B cell (primary cell): ENCODE measurements at regions not wholly inside any gene's neighbourhood (a gene's known extent, or its start where the extent isn't known, plus 50 kb on each side); places are given as distances from the start of the nearest gene placed in this dataset.

Experiments used
- ATAC-seq: fragments of 200-7000 bp; cut with Tn5 transposase; one replicate; pipeline ENCODE4 v1.10.0; 2021; ENCODE audit warnings: low read depth, mild to moderate bottlenecking, moderate number of reproducible peaks, moderate library complexity
- CTCF ChIA-PET: fragments of 350-600 bp; sonication (Branson Sonifier 250); formaldehyde crosslinking; loops from one replicate; lab custom pipeline; 2021; ENCODE audit warnings: antibody characterized with exemption, inconsistent platforms; lab: Charles Lee
- POLR2A ChIA-PET: fragments of 350-600 bp; sonication (Branson Sonifier 250); formaldehyde crosslinking; loops from one replicate; lab custom pipeline; 2021; ENCODE audit warnings: antibody characterized with exemption; lab: Charles Lee
- DNase-seq: peaks from one replicate; pipeline ENCODE4 v3.0.0; 2013
- H2AFZ ChIP-seq: 2 replicates; pipeline ENCODE4 v1.6.1; 2012; ENCODE audit warnings: mild to moderate bottlenecking, low read depth, low read length; ENCODE audit not compliant: insufficient read depth, poor library complexity, severe bottlenecking
- H3K27ac ChIP-seq, 2 donors: 1 replicate in 1 of 2; 2 replicates in 1 of 2; pipeline ENCODE4 v1.5.1; 2012 to 2013; ENCODE audit warnings: low read length in 2 of 2, mild to moderate bottlenecking in 2 of 2, moderate library complexity in 1 of 2
- H3K27me3 ChIP-seq, 4 experiments: fragments of 200-600 bp in 1 of 4; sonication (generic) in 1 of 4; replicated peaks in 1 of 4; 1 replicate in 2 of 4; 2 replicates in 2 of 4; pipeline versions ENCODE4 v1.6.1 to v1.7.0; 2013 to 2016; ENCODE audit warnings: low read length in 3 of 4, mild to moderate bottlenecking in 2 of 4, mixed read lengths in 1 of 4, moderate library complexity in 1 of 4; ENCODE audit not compliant: insufficient read depth in 4 of 4, control insufficient read depth in 3 of 4; ENCODE audit errors: control extremely low read depth in 1 of 4
- H3K36me3 ChIP-seq, 2 experiments: replicated peaks in 1 of 2; 1 replicate in 1 of 2; 2 replicates in 1 of 2; pipeline versions ENCODE4 v1.6.1 to v1.7.1; 2013; ENCODE audit warnings: low read length in 1 of 2; ENCODE audit not compliant: insufficient read depth in 2 of 2, control insufficient read depth in 1 of 2; ENCODE audit errors: control extremely low read depth in 1 of 2, extremely low read depth in 1 of 2
- H3K4me1 ChIP-seq, 2 donors: fragments of 200-600 bp in 1 of 2; sonication (generic) in 1 of 2; 1 replicate in 1 of 2; 2 replicates in 1 of 2; pipeline versions ENCODE4 v1.5.1 to v1.6.1; 2013 to 2017; ENCODE audit warnings: low read length in 2 of 2; ENCODE audit not compliant: control insufficient read depth in 2 of 2, insufficient read depth in 2 of 2
- H3K4me2 ChIP-seq: replicated peaks from 2 replicates; pipeline ENCODE3; 2012; ENCODE audit warnings: mild to moderate bottlenecking, low read depth, low read length; ENCODE audit not compliant: poor library complexity, severe bottlenecking
- H3K4me3 ChIP-seq, 5 experiments: fragments of 200-600 bp in 1 of 5; sonication (generic) in 1 of 5; 1 replicate in 3 of 5; 2 replicates in 2 of 5; pipeline versions ENCODE4 v1.5.1 to v1.7.0; 2011 to 2016; ENCODE audit warnings: low read length in 4 of 5, mild to moderate bottlenecking in 4 of 5, low read depth in 2 of 5, control low read depth in 1 of 5, moderate library complexity in 1 of 5; ENCODE audit not compliant: insufficient read depth in 1 of 5; ENCODE audit errors: control extremely low read depth in 1 of 5, extremely low read depth in 1 of 5
- H3K79me2 ChIP-seq: fragments of 200-600 bp; sonication (generic); one replicate; pipeline ENCODE4 v1.6.0; 2016; ENCODE audit warnings: low read length; ENCODE audit not compliant: control insufficient read depth, insufficient read depth
- H3K9ac ChIP-seq: fragments of 200-600 bp; sonication (generic); 2 replicates; pipeline ENCODE4 v1.6.1; 2017; ENCODE audit warnings: mild to moderate bottlenecking, low read length, moderate library complexity
- H3K9me3 ChIP-seq, 3 donors: one replicate each; pipeline versions ENCODE4 v1.6.1 to v1.7.1; 2013; ENCODE audit warnings: low read length in 2 of 3; ENCODE audit not compliant: control insufficient read depth in 2 of 3, insufficient read depth in 1 of 3; ENCODE audit errors: control extremely low read depth in 1 of 3
- H4K20me1 ChIP-seq: 2 replicates; pipeline ENCODE4 v1.6.0; 2012; ENCODE audit warnings: mild to moderate bottlenecking, low read length; ENCODE audit not compliant: insufficient read depth, control insufficient read depth, poor library complexity, severe bottlenecking
- H3K27ac Mint-ChIP-seq: one replicate; pipeline ENCODE4 v1.8.0; 2021; ENCODE audit warnings: mixed read lengths
- H3K27me3 Mint-ChIP-seq: one replicate; pipeline ENCODE4 v1.8.0; 2021; ENCODE audit warnings: mixed read lengths
- H3K4me1 Mint-ChIP-seq: one replicate; pipeline ENCODE4 v1.8.0; 2021; ENCODE audit warnings: mixed read lengths
- H3K4me3 Mint-ChIP-seq: one replicate; pipeline ENCODE4 v1.8.0; 2021; ENCODE audit warnings: mixed read lengths
- H3K9me3 Mint-ChIP-seq: one replicate; pipeline ENCODE4 v1.8.0; 2022; ENCODE audit warnings: mixed read lengths; ENCODE audit not compliant: insufficient read depth
- CTCF ChIP-seq: fragments of 200-600 bp; IDR thresholded peaks from one replicate; pipeline ENCODE4 v1.8.0; 2022; ENCODE audit warnings: antibody characterized with exemption, mild to moderate bottlenecking
- EZH2 ChIP-seq: IDR thresholded peaks from 2 replicates; pipeline ENCODE4 v1.6.1; 2012; ENCODE audit warnings: borderline replicate concordance, low read depth, mild to moderate bottlenecking, moderate library complexity, low read length; ENCODE audit not compliant: insufficient read depth, poor library complexity, severe bottlenecking
- WGBS: methylation state at CpG from one replicate; pipeline ENCODE4 v1.1.5; 2013; ENCODE audit warnings: missing lambda C conversion rate; ENCODE audit not compliant: insufficient coverage; 5-methylcytosine and 5-hydroxymethylcytosine counted together
- intact Hi-C: fragments of 100-400 bp; cut with micrococcal nuclease; formaldehyde crosslinking; loops from one replicate; pipeline ENCODE4 v1.10.0; 2022

GRCh38 chr1:208975456-208975855, 608.1 kb upstream of the CAMK1G start:
- no peak overlapping the region for H2AFZ ChIP-seq
- ChIA-PET POLR2A (no interaction called here), CTCF (no interaction called here)
- no peak overlapping the region for H3K9ac ChIP-seq
- Mint-ChIP-seq H3K27ac (no peak overlapping the region), H3K4me1 (no peaks in the 10 kb centered on the region), H3K4me3 (no peak overlapping the region), H3K27me3 (no peaks in the 10 kb centered on the region), H3K9me3 (no peaks in the 10 kb centered on the region)
- no peaks in the 10 kb centered on the region for H3K4me1 ChIP-seq
- no peaks in the 10 kb centered on the region for H3K79me2 ChIP-seq
- DNase-seq (no peak), ATAC-seq (no peak)
- H3K27ac ChIP-seq = no peak overlapping the region
- no peak for TF ChIP-seq CTCF
- no peak for TF ChIP-seq EZH2
- intact Hi-C loops = no loop called here
- no peak overlapping the region for H3K4me3 ChIP-seq
- H4K20me1 ChIP-seq = no peaks in the 10 kb centered on the region
- WGBS = 100% methylated on average over 1 of the region's 2 CpGs
- H3K9me3 ChIP-seq = no peaks in the 10 kb centered on the region
- no peaks in the 10 kb centered on the region for H3K36me3 ChIP-seq
- H3K4me2 ChIP-seq = no peak overlapping the region
- no peaks in the 10 kb centered on the region for H3K27me3 ChIP-seq

GRCh38 chr1:208977012-208977411, 606.5 kb upstream of the CAMK1G start:
- Histone ChIP-seq H4K20me1 (no peaks in the 10 kb centered on the region), H3K4me3 (no peak overlapping the region), H3K9me3 (no peaks in the 10 kb centered on the region), H3K4me2 (no peak overlapping the region), H3K27ac (no peak overlapping the region), H3K4me1 (no peaks in the 10 kb centered on the region), H3K27me3 (no peaks in the 10 kb centered on the region), H3K79me2 (no peaks in the 10 kb centered on the region), H3K36me3 (no peaks in the 10 kb centered on the region), H3K9ac (no peak overlapping the region), H2AFZ (no peak overlapping the region)
- Mint-ChIP-seq H3K27ac (no peak overlapping the region), H3K4me1 (no peaks in the 10 kb centered on the region), H3K4me3 (no peak overlapping the region), H3K27me3 (no peaks in the 10 kb centered on the region), H3K9me3 (no peaks in the 10 kb centered on the region)
- intact Hi-C loops = no loop called here
- ChIA-PET CTCF (no interaction called here), POLR2A (no interaction called here)
- no peak for TF ChIP-seq CTCF
- no peak for TF ChIP-seq EZH2
- DNase-seq = no peak
- ATAC-seq = no peak
